ENCODE measurements at regions not wholly inside any gene's neighbourhood (a gene's known extent, or its start where the extent isn't known, plus 50 kb on each side); places are given as distances from the start of the nearest gene placed in this dataset.

- no peak overlapping the region for H3K4ac ChIP-seq (ENCODE audit: low read length)
- no peak overlapping the region for H3K4me2 ChIP-seq (ENCODE audit: insufficient read depth, low read length, poor library complexity, severe bottlenecking)
- no peak overlapping the region for H4K8ac ChIP-seq (ENCODE audit: low read depth, low read length)
- H2AFZ ChIP-seq (ENCODE audit: low read length): no peak overlapping the region
- no peaks in the 10 kb centered on the region for H3K36me3 ChIP-seq (replicated peaks in 1 of 2; ENCODE audit: control insufficient read depth in 2 of 2, insufficient read depth in 2 of 2, low read length in 2 of 2)
- H3K18ac ChIP-seq (ENCODE audit: low read length): no peak overlapping the region
- H3K27me3 ChIP-seq (ENCODE audit: control insufficient read depth in 3 of 3, insufficient read depth in 3 of 3, low read depth in 1 of 3, low read length in 3 of 3): no peaks in the 10 kb centered on the region
- no peak overlapping the region for H3K9ac ChIP-seq (ENCODE audit: low read depth, low read length, poor library complexity)
- no peak overlapping the region for H2BK12ac ChIP-seq (ENCODE audit: low read length)
- H2BK5ac ChIP-seq (ENCODE audit: low read length): no peak overlapping the region
- H3K4me1 ChIP-seq (ENCODE audit: control insufficient read depth in 2 of 2, insufficient read depth in 1 of 2, low read depth in 1 of 2, low read length in 2 of 2): no peaks in the 10 kb centered on the region
- no peak overlapping the region for H3K4me3 ChIP-seq (ENCODE audit: low read length in 2 of 2)
- no peak overlapping the region for H3K14ac ChIP-seq (ENCODE audit: low read length)
- H3K79me1 ChIP-seq (ENCODE audit: low read depth, low read length): no peaks in the 10 kb centered on the region
- H3K9me3 ChIP-seq (replicated peaks in 1 of 2; ENCODE audit: control insufficient read depth in 2 of 2, insufficient read depth in 1 of 2, low read depth in 1 of 2, low read length in 2 of 2): no peaks in the 10 kb centered on the region
- H3K27ac ChIP-seq (replicated peaks; ENCODE audit: low read length): no peak overlapping the region
- no peak overlapping the region for H2BK15ac ChIP-seq (ENCODE audit: low read length)
- no peak overlapping the region for H3K23ac ChIP-seq (ENCODE audit: low read depth, low read length, poor library complexity)
- no peak overlapping the region for H2BK120ac ChIP-seq (ENCODE audit: low read depth, low read length)
- H2AK5ac ChIP-seq (ENCODE audit: low read depth, low read length): no peak overlapping the region
- H4K91ac ChIP-seq (ENCODE audit: low read depth, low read length, poor library complexity): no peak overlapping the region
- no peak for DNase-seq (ENCODE audit: low spot score)
Observed at GRCh38 chr18:59751186-59751585, 54.0 kb upstream of the CCBE1 start.

- Histone ChIP-seq H3K9ac (ENCODE audit: low read depth, low read length, poor library complexity) (no peak overlapping the region), H2BK5ac (ENCODE audit: low read length) (no peak overlapping the region), H3K4me1 (ENCODE audit: control insufficient read depth in 2 of 2, insufficient read depth in 1 of 2, low read depth in 1 of 2, low read length in 2 of 2) (no peaks in the 10 kb centered on the region), H3K4ac (ENCODE audit: low read length) (no peak overlapping the region), H3K4me2 (ENCODE audit: insufficient read depth, low read length, poor library complexity, severe bottlenecking) (no peak overlapping the region), H3K36me3 (replicated peaks in 1 of 2; ENCODE audit: control insufficient read depth in 2 of 2, insufficient read depth in 2 of 2, low read length in 2 of 2) (no peaks in the 10 kb centered on the region), H2BK12ac (ENCODE audit: low read length) (no peak overlapping the region), H4K8ac (ENCODE audit: low read depth, low read length) (no peak overlapping the region), H3K23ac (ENCODE audit: low read depth, low read length, poor library complexity) (no peak overlapping the region), H3K9me3 (replicated peaks in 1 of 2; ENCODE audit: control insufficient read depth in 2 of 2, insufficient read depth in 1 of 2, low read depth in 1 of 2, low read length in 2 of 2) (no peaks in the 10 kb centered on the region), H3K27ac (replicated peaks; ENCODE audit: low read length) (no peak overlapping the region), H3K14ac (ENCODE audit: low read length) (no peak overlapping the region), H2BK15ac (ENCODE audit: low read length) (no peak overlapping the region), H2AFZ (ENCODE audit: low read length) (no peak overlapping the region), H4K91ac (ENCODE audit: low read depth, low read length, poor library complexity) (no peak overlapping the region), H2BK120ac (ENCODE audit: low read depth, low read length) (no peak overlapping the region), H2AK5ac (ENCODE audit: low read depth, low read length) (no peak overlapping the region), H3K18ac (ENCODE audit: low read length) (no peak overlapping the region), H3K27me3 (ENCODE audit: control insufficient read depth in 3 of 3, insufficient read depth in 3 of 3, low read depth in 1 of 3, low read length in 3 of 3) (no peaks in the 10 kb centered on the region), H3K79me1 (ENCODE audit: low read depth, low read length) (no peaks in the 10 kb centered on the region), H3K4me3 (ENCODE audit: low read length in 2 of 2) (no peak overlapping the region)
- no CpG with 5 or more reads among the region's 2 CpGs for WGBS, 2 donors (ENCODE audit: extremely low coverage in 2 of 2, insufficient read length in 2 of 2, insufficient replicate concordance in 1 of 2)
- no peak for DNase-seq (ENCODE audit: low spot score)
Observed at GRCh38 chr18:59748628-59749360, 51.6 kb upstream of the CCBE1 start.
